Fibroblast of villous mesenchyme (primary cell): ENCODE measurements at regions not wholly inside any gene's neighbourhood (a gene's known extent, or its start where the extent isn't known, plus 50 kb on each side); places are given as distances from the start of the nearest gene placed in this dataset.
A peak's percentile ranks its signal among the peaks of the same experiment; 100 is the strongest.

Source experiments
- DNase-seq: peaks from one replicate; pipeline ENCODE4 v3.0.0-alpha.2; 2010; ENCODE audit warnings: low read depth
- H3K4me3 ChIP-seq: 2 replicates; pipeline ENCODE4 v1.5.1; 2011; ENCODE audit warnings: low read depth, mild to moderate bottlenecking, low read length
- CTCF ChIP-seq: IDR thresholded peaks from 2 replicates; pipeline ENCODE4 v1.5.1; 2012; ENCODE audit warnings: low read depth, mild to moderate bottlenecking, low read length; ENCODE audit not compliant: insufficient read depth

DNA sequence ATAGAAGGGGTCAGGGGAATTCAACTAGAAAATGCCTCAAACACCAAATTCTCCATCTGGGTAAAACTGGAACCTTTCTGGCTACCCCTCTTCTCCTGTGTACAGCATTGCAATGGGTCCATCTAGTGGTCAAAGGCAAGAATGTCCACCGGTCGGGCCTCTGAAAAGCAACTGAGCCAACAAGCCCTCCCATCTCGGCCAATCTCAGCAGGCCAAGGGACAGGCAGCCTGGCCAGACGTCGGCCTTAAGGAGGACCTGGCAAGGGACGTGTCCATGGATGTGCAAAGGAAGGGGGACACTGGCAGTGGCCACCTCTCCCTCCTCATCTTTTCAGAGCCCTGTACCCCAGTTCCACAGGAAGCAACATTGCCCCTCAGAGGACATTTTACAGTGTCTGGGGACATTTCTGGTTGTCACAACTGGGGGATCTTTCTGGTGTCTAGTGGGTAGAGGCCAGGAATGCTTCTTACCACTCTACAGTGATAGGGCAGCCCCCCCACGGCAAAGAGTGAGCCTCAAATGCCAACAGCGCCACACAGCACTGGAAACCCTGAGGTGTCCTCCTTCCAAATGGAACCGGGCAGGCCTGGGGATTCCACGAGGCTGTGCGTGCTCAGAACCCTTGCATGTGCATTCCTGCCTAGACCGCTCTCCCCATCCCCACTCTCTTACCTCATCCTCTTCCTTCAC is 99.8 kb upstream of the FOXA2 start:
- H3K4me3 ChIP-seq, result no peak overlapping the region
- TF ChIP-seq CTCF, result peak; percentile 96
- peak; percentile 75 for DNase-seq

DNA sequence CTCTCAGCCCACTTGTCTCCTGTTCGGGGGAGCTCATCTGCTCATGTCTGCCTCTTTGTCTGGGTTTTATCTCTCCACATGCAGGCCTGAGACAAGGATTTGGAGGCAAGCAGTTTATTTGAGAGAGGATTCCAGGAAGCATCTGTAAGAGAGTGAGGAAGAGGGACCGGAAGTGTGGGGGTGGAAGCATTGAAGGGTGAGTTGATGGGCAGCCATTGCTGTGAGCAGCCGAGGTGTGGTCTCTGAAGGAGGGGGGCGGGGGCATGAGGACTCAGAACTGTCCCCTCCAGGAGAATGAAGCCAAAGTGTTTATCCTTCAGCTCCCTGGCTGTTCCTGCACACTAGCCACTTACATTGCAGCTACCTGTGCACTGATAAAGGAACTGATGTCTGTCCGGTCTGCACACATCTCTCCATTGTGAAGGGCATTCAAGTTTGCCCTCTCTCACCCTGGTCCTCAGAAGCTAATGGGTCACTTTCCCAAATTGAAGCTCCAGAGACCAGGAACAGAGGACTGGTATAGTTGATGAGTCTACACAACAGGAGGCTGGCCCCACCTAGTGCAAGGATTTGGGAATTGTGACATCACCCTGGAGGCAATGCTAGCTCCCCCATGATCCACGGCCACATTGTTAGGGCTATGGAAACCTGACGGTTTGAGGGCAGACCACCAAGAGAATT is 100.5 kb upstream of the FOXA2 start:
- TF ChIP-seq CTCF, result no peak
- DNase-seq, result no peak
- no peak overlapping the region for H3K4me3 ChIP-seq

DNA sequence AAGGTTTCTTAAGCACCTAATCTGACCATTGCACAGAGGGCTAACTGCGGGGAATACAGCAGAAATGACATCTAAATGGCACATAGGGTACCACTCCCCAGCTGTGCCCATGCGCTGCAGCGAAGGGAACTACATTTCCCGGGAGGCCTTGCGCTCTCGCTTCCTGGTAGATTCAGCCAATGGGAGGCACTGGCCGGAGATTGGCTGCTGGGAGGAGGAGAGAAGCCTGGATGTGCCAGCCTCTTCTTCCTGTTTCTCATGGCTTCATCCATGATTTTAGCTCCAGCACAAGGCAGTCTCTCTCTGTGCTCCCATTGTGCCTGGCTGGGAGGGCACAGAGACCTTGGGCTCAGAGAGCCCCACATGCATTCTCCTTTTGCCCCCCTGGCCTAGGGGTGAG is 101.7 kb upstream of the FOXA2 start:
- no peak overlapping the region for H3K4me3 ChIP-seq
- TF ChIP-seq CTCF, result no peak
- DNase-seq, result peak; percentile 74

GRCh38 chr20:22687676-22688349 is 103.4 kb upstream of the FOXA2 start:
- TF ChIP-seq CTCF, result no peak
- H3K4me3 ChIP-seq, result no peak overlapping the region
- DNase-seq, result no peak

- H3K4me3 ChIP-seq, result no peak overlapping the region
- no peak for TF ChIP-seq CTCF
- peak; percentile 15 for DNase-seq
Observed at GRCh38 chr20:22688485-22688884, 104.1 kb upstream of the FOXA2 start.

GRCh38 chr20:22689266-22689665 is 104.9 kb upstream of the FOXA2 start:
- TF ChIP-seq CTCF, result no peak
- DNase-seq, result no peak

More at GRCh38 chr20:22689266-22689665, 104.9 kb upstream of the FOXA2 start:
- H3K4me3 ChIP-seq, result no peak overlapping the region
